Daoy (cell line): ENCODE measurements at regions not wholly inside any gene's neighbourhood (a gene's known extent, or its start where the extent isn't known, plus 50 kb on each side); places are given as distances from the start of the nearest gene placed in this dataset.

Source experiments
- DNase-seq: peaks from one replicate; pipeline ENCODE4 v3.0.0-alpha.2; 2015; ENCODE audit warnings: low read depth

DNA sequence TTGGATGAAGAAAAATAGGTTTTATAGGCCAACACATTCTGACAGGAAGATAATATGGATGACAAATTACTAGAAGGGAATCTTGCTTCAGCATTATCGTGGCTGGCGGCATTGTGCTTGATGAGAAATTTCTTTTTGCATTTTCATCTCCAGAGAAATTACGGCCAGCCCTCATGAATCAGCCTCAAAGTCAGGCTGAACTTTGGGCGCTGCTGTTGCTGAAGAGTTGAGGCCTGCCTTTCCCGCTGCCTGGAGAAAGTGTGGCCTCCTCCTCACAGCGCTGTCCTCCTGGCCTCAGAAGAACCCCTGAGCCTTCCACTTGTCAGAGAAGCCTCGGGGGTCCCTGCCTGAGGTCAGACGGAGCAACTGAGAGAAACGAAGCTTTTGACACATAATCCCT lies 272.4 kb upstream of the KCNIP4 start:
- DNase-seq = no peak

- no peak for DNase-seq
Measured at GRCh38 chr4:22217480-22217879, 268.9 kb upstream of the KCNIP4 start.

DNA sequence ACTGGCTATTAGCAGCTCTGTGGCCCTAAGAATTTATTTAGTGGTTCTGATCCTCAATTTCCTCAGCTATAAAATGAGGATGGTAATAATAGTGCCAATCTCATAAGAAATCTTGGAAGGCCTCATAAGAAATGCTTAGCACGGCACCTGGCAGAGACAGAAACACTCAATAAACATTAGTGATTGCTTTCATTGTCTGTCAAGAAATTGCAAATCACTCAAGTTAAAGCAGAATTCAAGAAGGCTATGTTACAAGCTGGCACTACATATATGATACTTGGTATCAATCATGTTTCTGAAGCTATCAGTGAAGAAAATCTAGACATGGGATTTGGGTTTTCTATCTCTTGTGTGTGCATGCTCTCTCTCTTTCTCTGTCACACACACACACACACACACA lies 267.7 kb upstream of the KCNIP4 start:
- no peak for DNase-seq

DNA sequence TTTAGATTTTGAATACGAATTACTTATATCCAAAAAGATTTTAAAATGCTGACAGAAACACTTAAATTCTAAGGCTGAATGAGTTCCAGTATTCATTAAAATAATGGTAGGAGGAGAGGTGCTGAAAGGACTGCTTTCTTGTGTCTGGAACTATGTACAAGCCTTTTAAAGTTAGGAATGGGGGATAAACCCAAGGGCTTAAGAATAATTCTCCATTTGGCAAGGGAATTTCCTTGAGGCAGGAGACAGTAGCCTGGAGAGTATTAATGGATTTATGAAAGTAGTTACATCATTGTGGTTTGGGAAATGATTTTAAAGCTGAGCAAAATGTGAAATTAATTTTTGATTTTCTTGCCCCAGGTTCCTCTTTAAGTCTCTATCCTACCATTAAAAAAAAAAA lies 266.5 kb upstream of the KCNIP4 start:
- DNase-seq = no peak

DNA sequence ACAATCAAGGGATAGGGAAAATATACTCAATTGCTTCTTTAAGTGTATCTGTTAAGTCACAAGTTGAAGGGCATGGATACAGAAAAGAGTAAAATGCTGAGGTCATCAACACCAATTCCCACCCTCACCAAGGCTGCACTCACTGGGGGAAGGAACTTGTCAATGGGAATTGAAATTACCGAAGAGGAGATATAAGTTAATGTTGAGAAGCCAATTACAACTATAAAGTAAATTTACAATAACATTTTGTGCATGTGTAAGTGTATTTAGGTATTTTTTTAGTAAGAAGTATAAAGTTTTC lies 255.1 kb upstream of the KCNIP4 start:
- no peak for DNase-seq

- DNase-seq = no peak
Measured at GRCh38 chr4:22202975-22203710, 254.6 kb upstream of the KCNIP4 start.

DNA sequence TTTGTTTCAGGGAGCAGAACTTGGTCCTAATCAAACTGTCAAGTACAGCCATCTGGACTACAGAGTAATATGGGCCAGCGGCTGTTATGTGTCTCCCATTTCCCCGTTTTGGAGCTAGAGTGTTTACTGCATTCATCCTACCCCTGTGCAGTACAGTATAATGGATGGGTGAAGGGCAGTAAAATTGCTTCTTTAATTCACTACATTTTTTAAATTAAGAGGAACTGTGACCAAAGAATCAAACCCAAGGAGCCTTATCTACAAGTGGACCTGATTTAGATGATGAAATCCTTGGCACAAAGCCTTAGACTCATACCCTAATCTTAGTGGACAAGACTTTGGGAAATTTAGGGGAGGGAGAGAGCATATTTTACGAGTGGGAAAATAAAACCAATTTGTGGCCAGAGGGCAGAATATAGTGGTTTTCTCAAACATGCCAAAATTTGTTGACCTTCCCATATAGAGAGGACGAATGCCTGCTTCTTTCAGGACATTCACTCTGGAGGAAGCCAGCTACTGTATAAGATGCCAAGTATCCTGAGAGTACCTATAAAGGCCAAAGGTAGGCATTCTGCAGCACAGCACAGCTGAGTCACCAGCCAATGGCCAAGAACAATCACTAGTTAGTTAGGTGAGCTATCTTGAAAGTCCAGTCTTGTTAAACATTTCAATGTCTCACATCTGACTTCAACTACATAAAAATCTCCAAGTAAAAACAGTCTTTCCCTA lies 253.8 kb upstream of the KCNIP4 start:
- DNase-seq = no peak

- DNase-seq = no peak
Measured at GRCh38 chr4:22201256-22201655, 252.7 kb upstream of the KCNIP4 start.

GRCh38 chr4:22196551-22196950 lies 248.0 kb upstream of the KCNIP4 start:
- DNase-seq = no peak

GRCh38 chr4:22192084-22192511 lies 243.5 kb upstream of the KCNIP4 start:
- no peak for DNase-seq

DNA sequence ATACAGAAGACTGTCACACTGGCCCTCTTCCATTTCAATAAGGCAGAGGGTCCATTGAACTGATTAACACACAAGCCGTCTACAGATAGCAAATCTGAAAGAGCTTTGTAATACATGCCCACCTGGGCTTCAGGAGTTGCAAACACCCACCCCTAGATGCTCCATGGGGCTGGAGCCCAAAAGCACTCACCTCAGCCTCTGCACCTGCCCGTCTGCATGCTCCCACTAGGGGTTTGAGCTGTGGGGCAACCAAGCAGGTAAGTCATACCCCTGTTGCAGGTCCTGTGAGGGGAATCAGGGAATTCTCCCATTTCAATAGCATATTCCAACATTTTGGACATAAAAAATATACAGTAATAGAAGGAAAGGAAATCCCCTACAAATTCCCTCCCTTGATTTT lies 243.0 kb upstream of the KCNIP4 start:
- DNase-seq = no peak

DNA sequence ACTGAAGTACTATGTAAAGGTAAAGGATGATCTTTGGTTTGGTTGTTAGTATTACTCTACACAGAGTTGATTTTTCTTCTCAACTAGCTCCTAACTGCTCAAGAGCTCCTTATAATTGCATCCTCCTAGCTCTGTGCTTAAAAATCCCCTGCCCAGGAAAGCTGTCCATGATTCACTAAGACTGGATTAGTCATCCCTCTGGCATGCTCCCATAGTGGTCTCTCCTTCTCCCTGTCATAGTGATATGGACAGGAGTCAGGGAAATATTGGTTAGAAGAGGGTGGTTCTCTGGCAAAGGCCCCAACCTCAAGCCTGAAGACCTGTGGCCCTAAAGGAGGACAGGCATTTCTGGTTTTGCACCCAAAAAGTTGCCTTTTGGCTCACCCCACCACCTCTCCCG lies 242.3 kb upstream of the KCNIP4 start:
- DNase-seq = peak; percentile 1

GRCh38 chr4:22187203-22187820 lies 238.7 kb upstream of the KCNIP4 start:
- DNase-seq = no peak

GRCh38 chr4:22181736-22182135 lies 233.2 kb upstream of the KCNIP4 start:
- DNase-seq = no peak

DNA sequence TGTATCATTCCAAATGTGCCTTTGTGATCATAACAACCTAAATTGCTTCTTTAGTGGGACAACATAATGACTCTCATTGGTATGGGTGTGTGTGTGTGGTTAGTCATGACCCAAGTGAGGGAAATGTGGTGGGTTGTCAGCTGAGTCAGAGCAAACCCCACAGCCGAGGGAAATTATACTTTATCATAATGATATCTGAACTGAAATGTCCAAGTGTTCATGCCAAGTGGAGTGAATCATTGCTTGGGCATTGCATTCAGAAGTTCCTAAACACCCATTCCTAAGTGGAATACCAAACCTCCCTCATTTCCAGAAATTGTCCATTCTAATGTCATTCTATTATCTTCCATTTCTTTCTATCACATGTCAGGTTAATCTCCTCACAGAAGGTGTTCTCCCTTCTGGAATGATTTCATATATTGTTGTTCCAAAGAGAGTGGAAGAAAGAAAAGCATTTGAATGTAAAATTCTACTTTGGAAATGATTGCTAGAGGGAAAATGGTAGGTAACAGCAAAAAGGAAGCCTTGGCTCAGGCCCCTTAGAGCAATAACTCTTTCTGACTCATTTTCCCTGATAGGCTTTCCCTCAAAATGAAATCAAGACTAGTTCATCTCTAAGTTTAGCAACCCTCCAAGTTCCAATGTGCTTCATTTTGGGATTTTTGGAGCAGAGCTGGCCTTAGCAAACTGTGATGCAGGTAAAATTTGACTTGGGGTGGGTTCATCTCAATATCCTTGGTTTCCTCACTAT lies 230.7 kb upstream of the KCNIP4 start:
- DNase-seq = no peak

- no peak for DNase-seq
Measured at GRCh38 chr4:22174640-22175039, 226.1 kb upstream of the KCNIP4 start.

DNA sequence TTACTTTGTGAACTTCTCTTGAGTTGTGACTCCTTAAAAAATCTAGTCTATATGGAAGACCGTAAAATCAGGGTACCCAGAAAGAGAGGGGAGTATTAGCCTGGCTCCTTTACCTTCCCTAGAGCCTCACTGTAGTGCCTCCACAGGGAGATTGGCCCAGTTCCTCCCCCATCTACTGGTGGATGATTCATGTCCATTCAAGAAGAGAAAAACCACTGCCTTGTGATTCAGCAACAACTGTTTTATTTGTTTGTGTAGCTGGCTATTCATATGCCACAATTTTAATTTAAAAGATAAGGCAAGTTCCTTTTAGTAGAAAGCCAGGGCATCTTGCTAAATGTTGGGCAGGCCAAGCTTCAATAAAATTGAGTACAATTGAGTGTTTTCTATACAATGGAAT lies 221.8 kb upstream of the KCNIP4 start:
- no peak for DNase-seq

- no peak for DNase-seq
Measured at GRCh38 chr4:22167201-22167600, 218.6 kb upstream of the KCNIP4 start.

DNA sequence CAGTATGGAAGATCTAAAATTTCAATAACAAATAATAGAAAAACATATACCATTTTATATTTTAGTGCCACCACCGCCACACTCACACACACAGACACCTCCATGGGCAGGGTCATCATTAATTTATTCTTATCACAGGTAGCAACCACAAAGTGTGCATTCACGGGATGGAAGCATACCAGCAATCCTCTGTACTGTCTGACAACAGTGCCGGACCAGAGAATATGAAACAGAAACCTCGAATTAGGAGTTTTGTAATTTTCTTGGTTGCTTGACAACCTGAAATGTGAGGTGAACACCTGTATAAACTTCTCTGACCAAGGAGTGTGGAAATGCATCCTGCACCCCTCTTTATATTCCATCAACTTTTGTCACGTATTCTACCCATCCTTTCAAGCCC lies 213.9 kb upstream of the KCNIP4 start:
- DNase-seq = no peak

DNA sequence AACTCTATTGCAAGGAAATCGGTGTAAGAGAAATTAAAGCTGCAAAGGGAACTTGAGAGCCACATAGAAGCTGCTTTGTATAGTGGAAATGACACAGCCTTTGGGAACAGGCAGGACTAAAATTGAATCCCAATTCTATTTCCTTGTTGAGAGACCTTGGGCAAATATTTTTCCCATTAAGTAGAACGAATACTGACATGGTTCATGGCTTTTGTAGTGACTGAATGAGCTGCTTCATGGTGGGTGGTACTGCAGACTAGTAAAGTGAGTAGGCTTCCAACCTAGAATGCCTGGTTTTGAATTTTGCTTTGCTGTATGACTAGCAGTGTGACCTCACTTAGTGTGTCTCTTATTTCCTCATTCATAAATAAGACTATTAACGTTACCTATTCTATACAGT lies 182.2 kb upstream of the KCNIP4 start:
- DNase-seq = no peak

DNA sequence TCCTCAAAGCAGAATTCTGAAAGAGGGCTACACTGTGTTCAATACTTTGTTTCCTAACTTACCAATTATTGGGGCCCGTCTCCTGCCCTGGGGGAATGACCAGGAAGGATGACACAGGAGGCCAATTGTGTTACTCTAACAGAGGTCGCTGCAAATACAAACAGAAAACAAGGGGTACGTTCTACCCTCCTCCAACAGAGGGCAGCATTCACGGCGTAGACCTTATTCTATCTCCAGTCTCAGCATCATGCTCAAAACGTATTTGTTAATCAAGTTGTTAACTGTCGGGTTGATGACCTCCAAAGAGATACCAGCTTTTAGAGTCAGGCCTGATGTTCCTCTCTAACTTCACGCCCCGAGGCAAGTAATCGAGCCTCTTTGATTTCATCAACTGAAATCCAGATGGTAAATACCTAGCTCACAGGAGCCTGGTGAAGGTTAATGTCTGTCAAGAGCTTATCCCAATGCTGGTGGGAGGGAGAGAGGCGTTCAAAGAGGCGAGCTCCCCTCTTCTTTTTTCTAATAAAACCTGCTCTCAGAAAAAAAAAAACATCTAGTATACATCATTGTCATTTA lies 181.0 kb upstream of the KCNIP4 start:
- no peak for DNase-seq

GRCh38 chr4:22122062-22122461 lies 173.5 kb upstream of the KCNIP4 start:
- DNase-seq = no peak
